Heart left ventricle (tissue), 16 donors: ENCODE measurements at regions not wholly inside any gene's neighbourhood (a gene's known extent, or its start where the extent isn't known, plus 50 kb on each side); places are given as distances from the start of the nearest gene placed in this dataset.

Source experiments
- ATAC-seq, 4 donors: fragments of 200-7000 bp; cut with Tn5 transposase; one replicate each; pipeline ENCODE4 v1.9.1; 2020 to 2022; ENCODE audit warnings: moderate library complexity in 4 of 4, mild to moderate bottlenecking in 3 of 4, moderate number of reproducible peaks in 1 of 4
- DNase-seq, 5 donors: peaks; one replicate each; pipeline ENCODE4 v3.0.0-alpha.2; 2020
- H3K27ac ChIP-seq, 12 donors: fragments of 200-600 bp; sonication (generic) in 4 of 12; one replicate each; pipeline versions ENCODE4 v1.5.0 to v1.8.0; 2016 to 2022; ENCODE audit warnings: mild to moderate bottlenecking in 2 of 12
- H3K27me3 ChIP-seq, 9 donors: fragments of 200-600 bp; sonication (generic) in 2 of 9; one replicate each; pipeline versions ENCODE4 v1.5.1 to v1.8.0; 2016 to 2022; ENCODE audit warnings: mild to moderate bottlenecking in 3 of 9
- H3K36me3 ChIP-seq, 9 donors: fragments of 200-600 bp; sonication (generic) in 2 of 9; one replicate each; pipeline versions ENCODE4 v1.5.0 to v1.8.0; 2018 to 2022; ENCODE audit warnings: mild to moderate bottlenecking in 2 of 9
- H3K4me1 ChIP-seq, 12 donors: fragments of 200-600 bp; sonication (generic) in 4 of 12; one replicate each; pipeline versions ENCODE4 v1.5.0 to v1.8.0; 2016 to 2022; ENCODE audit warnings: mild to moderate bottlenecking in 3 of 12
- H3K4me3 ChIP-seq, 12 donors: fragments of 200-600 bp; sonication (generic) in 4 of 12; one replicate each; pipeline versions ENCODE4 v1.5.0 to v1.8.0; 2017 to 2022; ENCODE audit warnings: mild to moderate bottlenecking in 9 of 12, moderate library complexity in 4 of 12
- H3K9me3 ChIP-seq, 12 donors: fragments of 200-600 bp; sonication (generic) in 4 of 12; one replicate each; pipeline versions ENCODE4 v1.5.0 to v1.8.0; 2016 to 2022; ENCODE audit warnings: mild to moderate bottlenecking in 1 of 12
- CTCF ChIP-seq, 12 donors: fragments of 200-600 bp; sonication (generic) in 4 of 12; IDR thresholded peaks; one replicate each; pipeline versions ENCODE4 v1.5.0 to v1.8.0; 2018 to 2022; ENCODE audit warnings: antibody characterized with exemption in 12 of 12, mild to moderate bottlenecking in 5 of 12
- POLR2A ChIP-seq, 2 donors: fragments of 450-650 bp; IDR thresholded peaks; one replicate each; pipeline ENCODE4 v1.6.1; 2017; ENCODE audit warnings: antibody characterized with exemption in 2 of 2, mild to moderate bottlenecking in 2 of 2, moderate library complexity in 2 of 2
- WGBS, 4 donors: extraction: QIAGEN DNeasy Blood & Tissue Kit in 2 of 4; methylation state at CpG; one replicate each; pipeline versions ENCODE4 v1.1.5 to v1.1.7; 2013 to 2018; 5-methylcytosine and 5-hydroxymethylcytosine counted together
- intact Hi-C, 10 donors: fragments of 100-400 bp; cut with DNase I; formaldehyde crosslinking; loops; one replicate each; pipeline versions ENCODE4 v1.11.1 to v1.14.2; 2022
- donor health status: ischemic (EF 13 %, LVEDD 7.1; RV severe dilation, severe dysfunction).
- donor health status: healthy with polysubstance abuse.
- donor health status: DM: no; HTN: yes; CAD: no.
- donor health status: DM: no; HTN: no; CAD: no.
- donor health status: ischemic (EF 25% LVEDD 6.9; RV normal size, moderate dysfunction).
- donor health status: ischemic (EF 25% LVEDD 5.7; RV mildly dilated, moderate dysfunction).
- donor health status: healthy.
- donor health status: DM: yes; HTN: yes; CAD: no.
- donor health status: ischemic (EF 35%, LVEDD 5.7; RV mildly dilated, moderate dysfunction).
- donor health status: nonischemic (EF 11% LVEDD 7.7; RV severe dilation, severe dysfunction).
- donor health status: DM: yes; HTN: yes; CAD: no.
- donor health status: PGD.
- donor health status: ischemic (EF 29% LVEDD 5.4; RV normal size, mild dysfunction).
- donor health status: nonischemic (EF 23%, LVEDD 6.1; RV moderate dilation, normal function).

DNA sequence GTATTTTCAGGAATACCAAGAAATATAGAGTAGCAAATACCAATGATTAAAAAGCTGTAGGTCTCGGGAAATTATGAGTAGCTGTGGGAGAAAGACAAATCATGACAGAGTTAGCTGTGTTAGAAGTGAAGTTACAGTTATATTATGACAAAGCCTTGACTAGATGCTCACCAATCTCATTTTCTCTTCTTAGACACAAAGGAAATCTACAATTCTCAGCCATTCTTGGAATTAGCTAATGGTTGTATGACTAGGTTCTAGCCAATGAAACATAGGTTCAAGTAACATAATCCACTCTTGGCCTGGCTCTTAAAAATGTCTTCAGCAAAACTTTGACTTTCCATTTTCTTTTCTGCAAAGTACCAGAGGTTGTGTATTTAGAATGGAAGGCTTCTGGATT lies 228.8 kb upstream of the MTPN start:
- H3K9me3 ChIP-seq, result no peaks in the 10 kb centered on the region
- WGBS, 4 donors, result 68 to 82% (median 79%) methylated on average over 1 of the region's 1 CpG
- no peak overlapping the region for H3K4me3 ChIP-seq
- no peak overlapping the region for H3K27ac ChIP-seq
- no peaks in the 10 kb centered on the region for H3K36me3 ChIP-seq
- no peaks in the 10 kb centered on the region for H3K27me3 ChIP-seq
- no peaks in the 10 kb centered on the region for H3K4me1 ChIP-seq
- ATAC-seq (no peak), DNase-seq (no peak)
- intact Hi-C loops, result no loop called here
- TF ChIP-seq CTCF (IDR thresholded peaks at IDR 0.05) (no peak), POLR2A (IDR thresholded peaks at IDR 0.05) (no peak)

GRCh38 chr7:136198168-136198567 lies 221.0 kb upstream of the MTPN start:
- intact Hi-C loops, result no loop called here
- ATAC-seq (no peak), DNase-seq (no peak)
- Histone ChIP-seq H3K36me3 (no peaks in the 10 kb centered on the region), H3K27ac (no peak overlapping the region), H3K4me3 (no peak overlapping the region), H3K4me1 (no peaks in the 10 kb centered on the region), H3K27me3 (no peaks in the 10 kb centered on the region), H3K9me3 (peaks cover 0 to 46% (median 19%) of the 10 kb centered on the region in 12 donors)
- TF ChIP-seq POLR2A (IDR thresholded peaks at IDR 0.05) (no peak), CTCF (IDR thresholded peaks at IDR 0.05) (no peak)
- WGBS, 4 donors, result 53 to 63% (median 59%) methylated on average over 1 of the region's 1 CpG

DNA sequence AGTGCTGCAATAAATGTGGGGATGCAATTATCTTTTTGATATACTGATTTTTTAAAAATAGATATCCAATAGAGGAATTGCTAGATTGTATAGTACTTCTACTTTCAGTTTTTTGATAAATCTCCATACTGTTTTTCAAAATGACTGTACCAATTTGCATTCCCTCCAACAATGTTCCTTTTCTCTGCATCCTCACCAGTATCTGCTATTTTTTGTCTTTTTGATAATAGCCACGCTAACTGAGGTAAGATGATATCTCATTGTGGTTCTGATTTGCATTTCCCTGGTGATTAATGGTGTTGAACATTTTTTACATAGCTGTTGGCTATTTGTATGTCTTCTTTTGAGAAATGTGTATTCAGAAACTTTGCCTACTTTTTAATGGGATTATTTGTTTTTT lies 217.7 kb upstream of the MTPN start:
- peaks cover 0 to 46% (median 19%) of the 10 kb centered on the region in 12 donors for H3K9me3 ChIP-seq
- WGBS, 4 donors, result 83 to 88% (median 86%) methylated on average over 1 of the region's 1 CpG
- no peak for ATAC-seq
- DNase-seq, result no peak
- H3K27me3 ChIP-seq, result no peaks in the 10 kb centered on the region
- H3K36me3 ChIP-seq, result no peaks in the 10 kb centered on the region
- TF ChIP-seq CTCF (IDR thresholded peaks at IDR 0.05) (no peak), POLR2A (IDR thresholded peaks at IDR 0.05) (no peak)
- intact Hi-C loops, result loop anchor here in 1 of 10 donors (5.0 kb wide), 1 partner anchor 142 kb away; no protein-coding TSS in a partner anchor
- H3K4me1 ChIP-seq, result no peaks in the 10 kb centered on the region
- no peak overlapping the region for H3K27ac ChIP-seq
- no peak overlapping the region for H3K4me3 ChIP-seq

- Histone ChIP-seq H3K4me1 (no peaks in the 10 kb centered on the region), H3K4me3 (no peak overlapping the region), H3K9me3 (peaks cover 0 to 43% (median 16%) of the 10 kb centered on the region in 12 donors), H3K27me3 (no peaks in the 10 kb centered on the region), H3K36me3 (no peaks in the 10 kb centered on the region), H3K27ac (no peak overlapping the region)
- 80 to 97% (median 87%) methylated on average over 6 of the region's 6 CpGs for WGBS, 4 donors
- intact Hi-C loops, result loop anchor here in 1 of 10 donors (5.0 kb wide), 1 partner anchor 143 kb away; no protein-coding TSS in a partner anchor
- DNase-seq (no peak), ATAC-seq (no peak)
- TF ChIP-seq POLR2A (IDR thresholded peaks at IDR 0.05) (no peak), CTCF (IDR thresholded peaks at IDR 0.05) (no peak)
Measured at GRCh38 chr7:136193940-136194339, 216.8 kb upstream of the MTPN start.
